Panc1 (cell line): ENCODE measurements at regions not wholly inside any gene's neighbourhood (a gene's known extent, or its start where the extent isn't known, plus 50 kb on each side); places are given as distances from the start of the nearest gene placed in this dataset.

Source experiments
- ATAC-seq: fragments of 200-7000 bp; cut with Tn5 transposase; 2 replicates; pipeline ENCODE4 v1.9.1; 2020; ENCODE audit warnings: mild to moderate bottlenecking, moderate library complexity
- BruUV-seq: library from RNA; stranded (reverse); fragments of 400-500 nt; replicated peaks from 2 replicates; lab custom pipeline; 2021; lab: Mats Ljungman, UMichigan
- CTCF ChIA-PET: fragments of 300-600 bp; sonication (Branson Sonifier 250); formaldehyde crosslinking; loops from one replicate; lab custom pipeline; 2022; ENCODE audit warnings: antibody characterized with exemption; lab: Charles Lee
- POLR2A ChIA-PET: fragments of 300-600 bp; sonication (Branson Sonifier 250); formaldehyde crosslinking; loops from one replicate; lab custom pipeline; 2022; ENCODE audit warnings: antibody characterized with exemption; lab: Charles Lee
- DNase-seq: peaks from one replicate; pipeline ENCODE4 v3.0.0-alpha.2; 2010; ENCODE audit warnings: low read depth, low spot score
- H3K27ac ChIP-seq: 2 replicates; pipeline ENCODE4 v1.5.1; 2011; ENCODE audit warnings: mild to moderate bottlenecking, low read length, inconsistent platforms
- H3K27me3 ChIP-seq: fragments of 200-500 bp; sonication (Bioruptor generic); 2 replicates; pipeline ENCODE4 v1.6.0; 2014; ENCODE audit warnings: low read length, inconsistent platforms; ENCODE audit not compliant: control insufficient read depth, insufficient read depth
- H3K36me3 ChIP-seq: fragments of 200-500 bp; sonication (Bioruptor generic); 2 replicates; pipeline ENCODE4 v1.5.1; 2014; ENCODE audit warnings: inconsistent platforms, mild to moderate bottlenecking, low read length, moderate library complexity; ENCODE audit not compliant: control insufficient read depth, insufficient read depth
- H3K4me1 ChIP-seq: 2 replicates; pipeline ENCODE4 v1.5.1; 2011; ENCODE audit warnings: inconsistent platforms, mild to moderate bottlenecking, low read length, moderate library complexity; ENCODE audit not compliant: control insufficient read depth, insufficient read depth
- H3K4me3 ChIP-seq, 2 experiments: 2 replicates each; pipeline ENCODE4 v1.5.1; 2011 to 2012; ENCODE audit warnings: low read depth in 2 of 2, low read length in 2 of 2, mild to moderate bottlenecking in 2 of 2, inconsistent platforms in 1 of 2, moderate library complexity in 1 of 2
- H3K9me3 ChIP-seq: fragments of 200-500 bp; sonication (Bioruptor generic); 2 replicates; pipeline ENCODE4 v1.5.1; 2014; ENCODE audit warnings: low read depth, mild to moderate bottlenecking, inconsistent platforms, low read length, moderate library complexity; ENCODE audit not compliant: control insufficient read depth, insufficient read depth
- CTCF ChIP-seq: fragments of 450-650 bp; IDR thresholded peaks from 2 replicates; pipeline ENCODE4 v1.5.1; 2017; ENCODE audit warnings: mild to moderate bottlenecking
- POLR2AphosphoS5 ChIP-seq: IDR thresholded peaks from 2 replicates; pipeline ENCODE4 v1.6.1; 2012; ENCODE audit warnings: mild to moderate bottlenecking, low read depth, low read length, moderate library complexity
- REST ChIP-seq, 2 experiments: IDR thresholded peaks; 2 replicates each; pipeline ENCODE4 v1.6.1; 2011 to 2012; ENCODE audit warnings: low read depth in 2 of 2, control low read depth in 1 of 2, low read length in 1 of 2, mild to moderate bottlenecking in 1 of 2, moderate library complexity in 1 of 2; ENCODE audit not compliant: insufficient read depth in 1 of 2
- SIN3A ChIP-seq: IDR thresholded peaks from 2 replicates; pipeline ENCODE4 v1.6.1; 2012; ENCODE audit warnings: low read depth, mild to moderate bottlenecking, low read length, moderate library complexity, borderline replicate concordance; ENCODE audit not compliant: insufficient read depth
- TCF7L2 ChIP-seq: IDR thresholded peaks from 2 replicates; pipeline ENCODE4 v1.6.1; 2011; ENCODE audit warnings: mild to moderate bottlenecking, low read depth, low read length, inconsistent platforms
- in situ Hi-C: cut with HindIII; loops from 2 replicates; pipeline ENCODE4 v1.10.0; 2016; ENCODE audit warnings: low sequenced_read_pairs, low pct_unique_long_range_greater_than_20kb
- intact Hi-C: fragments of 100-400 bp; cut with micrococcal nuclease; formaldehyde crosslinking; loops from one replicate; pipeline ENCODE4 v1.10.0; 2022; ENCODE audit not compliant: unreplicated experiment

GRCh38 chr7:46127814-46128213, 206.7 kb upstream of the IGFBP3 start:
- H3K4me3 ChIP-seq = no peak overlapping the region
- no peaks in the 10 kb centered on the region for H3K36me3 ChIP-seq
- TF ChIP-seq SIN3A (no peak), REST (IDR thresholded peaks at IDR 0.05; ENCODE audit: insufficient read depth in 1 of 2, low read depth in 2 of 2, low read length in 1 of 2) (no peak), TCF7L2 (no peak), POLR2AphosphoS5 (no peak), CTCF (no peak)
- BruUV-seq = no TSS peak
- no peaks in the 10 kb centered on the region for H3K4me1 ChIP-seq
- CTCF ChIA-PET = no interaction called here
- POLR2A ChIA-PET = no interaction called here
- H3K27ac ChIP-seq = no peak overlapping the region
- intact Hi-C loops = no loop called here
- in situ Hi-C loops = no loop called here
- no peak for ATAC-seq
- no peaks in the 10 kb centered on the region for H3K27me3 ChIP-seq
- DNase-seq = no peak
- H3K9me3 ChIP-seq = no peaks in the 10 kb centered on the region

- DNase-seq (no peak), ATAC-seq (peak; percentile 82)
- no peaks in the 10 kb centered on the region for H3K9me3 ChIP-seq
- H3K4me1 ChIP-seq = no peaks in the 10 kb centered on the region
- TF ChIP-seq TCF7L2 (peak; percentile 50; the same call in 1 of the 2 replicates), CTCF (no peak), REST (IDR thresholded peaks at IDR 0.05; ENCODE audit: insufficient read depth in 1 of 2, low read depth in 2 of 2, low read length in 1 of 2) (no peak), POLR2AphosphoS5 (no peak; the same call in 1 of the 2 replicates), SIN3A (no peak)
- no peak overlapping the region for H3K4me3 ChIP-seq
- H3K36me3 ChIP-seq = no peaks in the 10 kb centered on the region
- intact Hi-C loops (no loop called here), in situ Hi-C loops (no loop called here)
- H3K27ac ChIP-seq = no peak overlapping the region
- no TSS peak for BruUV-seq
- CTCF ChIA-PET = no interaction called here
- no peaks in the 10 kb centered on the region for H3K27me3 ChIP-seq
- POLR2A ChIA-PET = no interaction called here
Measured at GRCh38 chr7:46126675-46127300, 205.7 kb upstream of the IGFBP3 start.
